K562 (cell line): ENCODE measurements at regions not wholly inside any gene's neighbourhood (a gene's known extent, or its start where the extent isn't known, plus 50 kb on each side); places are given as distances from the start of the nearest gene placed in this dataset.

Experiments
- CBFA2T2 ChIP-seq: fragments of 450-650 bp; conservative IDR thresholded peaks from 2 replicates; pipeline ENCODE4 v1.6.1; 2017; ENCODE audit warnings: mild to moderate bottlenecking
- CREB3 ChIP-seq: fragments of 450-650 bp; conservative IDR thresholded peaks from 2 replicates; pipeline ENCODE4 v1.6.1; 2016; ENCODE audit warnings: missing genetic modification characterization, low read depth, mild to moderate bottlenecking, missing compliant biosample characterization, moderate library complexity
- HDGF ChIP-seq: fragments of 450-650 bp; IDR thresholded peaks from 2 replicates; pipeline ENCODE4 v1.6.1; 2016
- MTA1 ChIP-seq: fragments of 450-650 bp; IDR thresholded peaks from 2 replicates; pipeline ENCODE4 v1.6.1; 2017; ENCODE audit warnings: borderline replicate concordance
- MTF1 ChIP-seq: fragments of 250-450 bp; sonication (Bioruptor Pico); IDR thresholded peaks from 2 replicates; pipeline ENCODE4 v1.9.0; 2021; ENCODE audit warnings: moderate library complexity, mild to moderate bottlenecking, inconsistent platforms, borderline replicate concordance
- TF ChIP-seq, protein P1 (sequence below), 2 experiments: fragments of 150-350 bp in 1 of 2; IDR thresholded peaks; 2 replicates each; pipeline ENCODE4 v1.6.1; 2012 to 2016; ENCODE audit warnings: low read depth in 2 of 2, low read length in 2 of 2, mild to moderate bottlenecking in 1 of 2, moderate library complexity in 1 of 2
- TF ChIP-seq, protein P2 (sequence below): fragments of 450-650 bp; IDR thresholded peaks from 2 replicates; pipeline ENCODE4 v1.6.1; 2016; ENCODE audit warnings: mild to moderate bottlenecking, moderate library complexity

GRCh38 chr10:78974617-78975317, 94.0 kb upstream of the ZMIZ1 start (continued):
- TF ChIP-seq, protein P1, sequence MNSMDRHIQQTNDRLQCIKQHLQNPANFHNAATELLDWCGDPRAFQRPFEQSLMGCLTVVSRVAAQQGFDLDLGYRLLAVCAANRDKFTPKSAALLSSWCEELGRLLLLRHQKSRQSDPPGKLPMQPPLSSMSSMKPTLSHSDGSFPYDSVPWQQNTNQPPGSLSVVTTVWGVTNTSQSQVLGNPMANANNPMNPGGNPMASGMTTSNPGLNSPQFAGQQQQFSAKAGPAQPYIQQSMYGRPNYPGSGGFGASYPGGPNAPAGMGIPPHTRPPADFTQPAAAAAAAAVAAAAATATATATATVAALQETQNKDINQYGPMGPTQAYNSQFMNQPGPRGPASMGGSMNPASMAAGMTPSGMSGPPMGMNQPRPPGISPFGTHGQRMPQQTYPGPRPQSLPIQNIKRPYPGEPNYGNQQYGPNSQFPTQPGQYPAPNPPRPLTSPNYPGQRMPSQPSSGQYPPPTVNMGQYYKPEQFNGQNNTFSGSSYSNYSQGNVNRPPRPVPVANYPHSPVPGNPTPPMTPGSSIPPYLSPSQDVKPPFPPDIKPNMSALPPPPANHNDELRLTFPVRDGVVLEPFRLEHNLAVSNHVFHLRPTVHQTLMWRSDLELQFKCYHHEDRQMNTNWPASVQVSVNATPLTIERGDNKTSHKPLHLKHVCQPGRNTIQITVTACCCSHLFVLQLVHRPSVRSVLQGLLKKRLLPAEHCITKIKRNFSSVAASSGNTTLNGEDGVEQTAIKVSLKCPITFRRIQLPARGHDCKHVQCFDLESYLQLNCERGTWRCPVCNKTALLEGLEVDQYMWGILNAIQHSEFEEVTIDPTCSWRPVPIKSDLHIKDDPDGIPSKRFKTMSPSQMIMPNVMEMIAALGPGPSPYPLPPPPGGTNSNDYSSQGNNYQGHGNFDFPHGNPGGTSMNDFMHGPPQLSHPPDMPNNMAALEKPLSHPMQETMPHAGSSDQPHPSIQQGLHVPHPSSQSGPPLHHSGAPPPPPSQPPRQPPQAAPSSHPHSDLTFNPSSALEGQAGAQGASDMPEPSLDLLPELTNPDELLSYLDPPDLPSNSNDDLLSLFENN (IDR thresholded peaks at IDR 0.05; ENCODE audit: low read depth in 2 of 2, low read length in 2 of 2), result 0 out of 4 replicates have a peak, but pooled peaks of 1 of the 2 experiments have one; percentile 58
- TF ChIP-seq HDGF (0 out of 2 replicates have a peak, but pooled peaks have one; percentile 52), CBFA2T2 (no peak), MTF1 (CRISPR knock-in tag) (no peak), CREB3 (tag) (no peak), MTA1 (no peak)
- TF ChIP-seq, protein P2, sequence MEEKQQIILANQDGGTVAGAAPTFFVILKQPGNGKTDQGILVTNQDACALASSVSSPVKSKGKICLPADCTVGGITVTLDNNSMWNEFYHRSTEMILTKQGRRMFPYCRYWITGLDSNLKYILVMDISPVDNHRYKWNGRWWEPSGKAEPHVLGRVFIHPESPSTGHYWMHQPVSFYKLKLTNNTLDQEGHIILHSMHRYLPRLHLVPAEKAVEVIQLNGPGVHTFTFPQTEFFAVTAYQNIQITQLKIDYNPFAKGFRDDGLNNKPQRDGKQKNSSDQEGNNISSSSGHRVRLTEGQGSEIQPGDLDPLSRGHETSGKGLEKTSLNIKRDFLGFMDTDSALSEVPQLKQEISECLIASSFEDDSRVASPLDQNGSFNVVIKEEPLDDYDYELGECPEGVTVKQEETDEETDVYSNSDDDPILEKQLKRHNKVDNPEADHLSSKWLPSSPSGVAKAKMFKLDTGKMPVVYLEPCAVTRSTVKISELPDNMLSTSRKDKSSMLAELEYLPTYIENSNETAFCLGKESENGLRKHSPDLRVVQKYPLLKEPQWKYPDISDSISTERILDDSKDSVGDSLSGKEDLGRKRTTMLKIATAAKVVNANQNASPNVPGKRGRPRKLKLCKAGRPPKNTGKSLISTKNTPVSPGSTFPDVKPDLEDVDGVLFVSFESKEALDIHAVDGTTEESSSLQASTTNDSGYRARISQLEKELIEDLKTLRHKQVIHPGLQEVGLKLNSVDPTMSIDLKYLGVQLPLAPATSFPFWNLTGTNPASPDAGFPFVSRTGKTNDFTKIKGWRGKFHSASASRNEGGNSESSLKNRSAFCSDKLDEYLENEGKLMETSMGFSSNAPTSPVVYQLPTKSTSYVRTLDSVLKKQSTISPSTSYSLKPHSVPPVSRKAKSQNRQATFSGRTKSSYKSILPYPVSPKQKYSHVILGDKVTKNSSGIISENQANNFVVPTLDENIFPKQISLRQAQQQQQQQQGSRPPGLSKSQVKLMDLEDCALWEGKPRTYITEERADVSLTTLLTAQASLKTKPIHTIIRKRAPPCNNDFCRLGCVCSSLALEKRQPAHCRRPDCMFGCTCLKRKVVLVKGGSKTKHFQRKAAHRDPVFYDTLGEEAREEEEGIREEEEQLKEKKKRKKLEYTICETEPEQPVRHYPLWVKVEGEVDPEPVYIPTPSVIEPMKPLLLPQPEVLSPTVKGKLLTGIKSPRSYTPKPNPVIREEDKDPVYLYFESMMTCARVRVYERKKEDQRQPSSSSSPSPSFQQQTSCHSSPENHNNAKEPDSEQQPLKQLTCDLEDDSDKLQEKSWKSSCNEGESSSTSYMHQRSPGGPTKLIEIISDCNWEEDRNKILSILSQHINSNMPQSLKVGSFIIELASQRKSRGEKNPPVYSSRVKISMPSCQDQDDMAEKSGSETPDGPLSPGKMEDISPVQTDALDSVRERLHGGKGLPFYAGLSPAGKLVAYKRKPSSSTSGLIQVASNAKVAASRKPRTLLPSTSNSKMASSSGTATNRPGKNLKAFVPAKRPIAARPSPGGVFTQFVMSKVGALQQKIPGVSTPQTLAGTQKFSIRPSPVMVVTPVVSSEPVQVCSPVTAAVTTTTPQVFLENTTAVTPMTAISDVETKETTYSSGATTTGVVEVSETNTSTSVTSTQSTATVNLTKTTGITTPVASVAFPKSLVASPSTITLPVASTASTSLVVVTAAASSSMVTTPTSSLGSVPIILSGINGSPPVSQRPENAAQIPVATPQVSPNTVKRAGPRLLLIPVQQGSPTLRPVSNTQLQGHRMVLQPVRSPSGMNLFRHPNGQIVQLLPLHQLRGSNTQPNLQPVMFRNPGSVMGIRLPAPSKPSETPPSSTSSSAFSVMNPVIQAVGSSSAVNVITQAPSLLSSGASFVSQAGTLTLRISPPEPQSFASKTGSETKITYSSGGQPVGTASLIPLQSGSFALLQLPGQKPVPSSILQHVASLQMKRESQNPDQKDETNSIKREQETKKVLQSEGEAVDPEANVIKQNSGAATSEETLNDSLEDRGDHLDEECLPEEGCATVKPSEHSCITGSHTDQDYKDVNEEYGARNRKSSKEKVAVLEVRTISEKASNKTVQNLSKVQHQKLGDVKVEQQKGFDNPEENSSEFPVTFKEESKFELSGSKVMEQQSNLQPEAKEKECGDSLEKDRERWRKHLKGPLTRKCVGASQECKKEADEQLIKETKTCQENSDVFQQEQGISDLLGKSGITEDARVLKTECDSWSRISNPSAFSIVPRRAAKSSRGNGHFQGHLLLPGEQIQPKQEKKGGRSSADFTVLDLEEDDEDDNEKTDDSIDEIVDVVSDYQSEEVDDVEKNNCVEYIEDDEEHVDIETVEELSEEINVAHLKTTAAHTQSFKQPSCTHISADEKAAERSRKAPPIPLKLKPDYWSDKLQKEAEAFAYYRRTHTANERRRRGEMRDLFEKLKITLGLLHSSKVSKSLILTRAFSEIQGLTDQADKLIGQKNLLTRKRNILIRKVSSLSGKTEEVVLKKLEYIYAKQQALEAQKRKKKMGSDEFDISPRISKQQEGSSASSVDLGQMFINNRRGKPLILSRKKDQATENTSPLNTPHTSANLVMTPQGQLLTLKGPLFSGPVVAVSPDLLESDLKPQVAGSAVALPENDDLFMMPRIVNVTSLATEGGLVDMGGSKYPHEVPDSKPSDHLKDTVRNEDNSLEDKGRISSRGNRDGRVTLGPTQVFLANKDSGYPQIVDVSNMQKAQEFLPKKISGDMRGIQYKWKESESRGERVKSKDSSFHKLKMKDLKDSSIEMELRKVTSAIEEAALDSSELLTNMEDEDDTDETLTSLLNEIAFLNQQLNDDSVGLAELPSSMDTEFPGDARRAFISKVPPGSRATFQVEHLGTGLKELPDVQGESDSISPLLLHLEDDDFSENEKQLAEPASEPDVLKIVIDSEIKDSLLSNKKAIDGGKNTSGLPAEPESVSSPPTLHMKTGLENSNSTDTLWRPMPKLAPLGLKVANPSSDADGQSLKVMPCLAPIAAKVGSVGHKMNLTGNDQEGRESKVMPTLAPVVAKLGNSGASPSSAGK, result peak; percentile 63; the same call in 1 of the 2 replicates
